GM21447 (cell line): ENCODE measurements at regions not wholly inside any gene's neighbourhood (a gene's known extent, or its start where the extent isn't known, plus 50 kb on each side); places are given as distances from the start of the nearest gene placed in this dataset.

Source experiments
- ATAC-seq: cut with Tn5 transposase; IDR thresholded peaks from one replicate; pipeline ENCODE4 v1.9.1; 2021; ENCODE audit not compliant: unreplicated experiment

GRCh38 chr3:99458013-99458412 is 180.4 kb upstream of the COL8A1 start:
- ATAC-seq = no peak

- ATAC-seq = no peak
Measured at GRCh38 chr3:99442599-99442998, 195.8 kb upstream of the COL8A1 start.

- ATAC-seq = no peak
Measured at GRCh38 chr3:99439892-99440291, 198.5 kb upstream of the COL8A1 start.

- no peak for ATAC-seq
Measured at GRCh38 chr3:99434190-99434589, 204.2 kb upstream of the COL8A1 start.

- no peak for ATAC-seq
Measured at GRCh38 chr3:99430348-99431134, 207.9 kb upstream of the COL8A1 start.

- no peak for ATAC-seq
Measured at GRCh38 chr3:99429502-99429901, 208.9 kb upstream of the COL8A1 start.

- ATAC-seq = no peak
Measured at GRCh38 chr3:99425930-99426329, 212.5 kb upstream of the COL8A1 start.

- ATAC-seq = peak; percentile 19
Measured at GRCh38 chr3:99419116-99419515, 219.3 kb upstream of the COL8A1 start.

GRCh38 chr3:99418709-99419108 is 219.7 kb upstream of the COL8A1 start:
- peak; percentile 77 for ATAC-seq

- peak; percentile 72 for ATAC-seq
Measured at GRCh38 chr3:99418209-99418635, 220.2 kb upstream of the COL8A1 start.

GRCh38 chr3:99413504-99413903 is 224.9 kb upstream of the COL8A1 start:
- no peak for ATAC-seq

- ATAC-seq = peak; percentile 56
Measured at GRCh38 chr3:99410789-99411311, 227.5 kb upstream of the COL8A1 start.

- ATAC-seq = no peak
Measured at GRCh38 chr3:99409961-99410360, 228.4 kb upstream of the COL8A1 start.

- ATAC-seq = no peak
Measured at GRCh38 chr3:99407257-99407656, 231.1 kb upstream of the COL8A1 start.

GRCh38 chr3:99402755-99403154 is 235.6 kb upstream of the COL8A1 start:
- no peak for ATAC-seq

GRCh38 chr3:99400352-99400751 is 238.0 kb upstream of the COL8A1 start:
- no peak for ATAC-seq

GRCh38 chr3:99396651-99397275 is 241.6 kb upstream of the COL8A1 start:
- no peak for ATAC-seq

GRCh38 chr3:99394831-99395778 is 243.3 kb upstream of the COL8A1 start:
- ATAC-seq = no peak

GRCh38 chr3:99393961-99394360 is 244.4 kb upstream of the COL8A1 start:
- ATAC-seq = no peak

- no peak for ATAC-seq
Measured at GRCh38 chr3:99388780-99389179, 249.6 kb upstream of the COL8A1 start.

- ATAC-seq = no peak
Measured at GRCh38 chr3:99384596-99384995, 253.8 kb upstream of the COL8A1 start.
